ENCODE measurements at regions not wholly inside any gene's neighbourhood (a gene's known extent, or its start where the extent isn't known, plus 50 kb on each side); places are given as distances from the start of the nearest gene placed in this dataset.

DNA sequence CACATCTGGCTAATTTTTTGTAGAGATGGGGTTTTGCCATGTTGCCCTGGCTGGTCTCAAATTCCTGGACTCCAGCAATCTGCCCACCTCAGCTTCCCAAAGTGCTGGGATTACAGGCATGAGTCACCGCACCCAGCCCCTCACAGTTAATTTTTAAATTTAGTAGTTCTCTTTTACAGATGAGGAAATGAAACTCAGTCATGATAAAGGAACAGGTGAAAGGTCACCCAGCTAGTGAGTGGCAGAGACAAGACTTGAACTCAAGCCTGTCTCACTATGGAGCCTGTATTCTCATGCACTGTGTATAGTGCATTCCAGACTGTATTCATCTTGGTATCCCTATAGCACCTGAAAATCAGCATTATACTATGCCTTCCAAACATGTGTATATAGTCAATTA is 77.1 kb upstream of the WSB1 start:
- no peak for DNase-seq

DNA sequence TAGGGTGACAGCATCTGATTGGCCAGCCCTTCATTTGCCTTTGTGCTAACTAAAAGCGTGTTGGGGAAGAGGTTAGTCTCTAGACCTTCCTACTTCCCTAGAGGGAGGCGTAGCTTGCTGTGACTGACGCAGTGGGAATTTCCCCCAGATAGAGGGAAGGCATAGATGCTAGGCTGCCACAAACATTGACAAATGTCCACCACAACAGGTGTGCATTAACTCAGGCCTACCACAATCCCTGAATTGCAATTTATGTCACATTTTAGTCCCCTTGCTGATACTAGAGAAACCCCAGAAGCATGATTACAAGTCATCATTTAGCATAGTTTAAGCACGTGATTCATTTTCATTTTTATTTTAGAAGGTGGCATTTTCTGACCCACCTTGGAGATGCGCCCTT is 76.3 kb upstream of the WSB1 start:
- DNase-seq, result no peak

DNA sequence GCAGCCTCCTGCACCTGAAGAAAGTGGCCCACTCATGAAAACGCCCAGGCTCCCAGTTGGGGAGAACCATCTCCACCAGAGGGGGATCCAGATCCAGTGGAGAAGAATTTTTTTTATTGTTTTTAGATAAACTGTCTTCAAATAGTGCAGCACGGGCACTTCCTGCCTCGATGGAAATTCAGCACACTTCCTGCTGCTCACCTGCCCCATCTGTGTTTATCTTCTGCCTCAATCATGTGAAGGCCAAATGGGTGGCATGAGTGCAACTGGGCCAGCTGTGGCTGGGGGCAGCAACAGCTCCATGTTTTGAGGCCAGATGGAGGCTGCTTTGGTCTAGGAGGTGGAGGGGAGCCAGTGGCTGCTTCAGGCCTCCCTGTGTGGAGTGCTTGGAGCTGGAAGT is 75.9 kb upstream of the WSB1 start:
- no peak for DNase-seq

DNA sequence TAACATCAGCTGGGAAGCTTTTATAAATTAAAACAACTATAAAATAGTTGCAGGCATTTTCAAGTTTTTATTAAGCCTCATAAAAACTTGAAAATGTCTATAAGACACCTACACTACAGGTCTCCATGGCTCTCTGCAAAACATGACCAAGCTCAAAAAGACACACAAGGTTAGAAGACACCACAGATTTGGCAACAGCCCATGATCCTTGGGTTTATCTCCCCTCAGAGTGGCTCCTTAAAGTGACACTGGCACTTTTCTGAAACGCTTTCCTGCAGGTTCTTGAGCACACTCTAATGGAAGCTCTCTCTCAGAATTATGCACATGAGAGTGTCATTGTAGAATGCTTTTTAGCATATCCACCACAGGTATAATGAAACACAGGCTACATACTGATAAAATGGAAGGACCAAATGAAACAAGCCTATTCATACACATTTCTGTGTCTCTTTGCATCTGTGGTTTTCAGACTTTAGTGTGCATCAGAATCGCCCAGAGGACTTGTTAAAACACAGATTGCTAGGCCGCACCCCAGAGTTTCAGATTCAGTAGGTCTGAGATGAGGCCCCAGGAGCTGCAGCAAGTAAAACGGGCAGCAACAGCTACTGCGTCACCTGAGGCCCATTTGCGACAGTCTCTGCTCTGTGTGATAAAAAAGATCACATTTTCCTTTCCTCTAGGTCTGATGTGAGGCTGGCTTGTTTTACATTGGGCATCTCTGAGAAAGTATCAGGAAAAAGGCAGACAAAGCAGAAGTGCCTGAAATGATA is 75.0 kb upstream of the WSB1 start:
- DNase-seq, result no peak

DNA sequence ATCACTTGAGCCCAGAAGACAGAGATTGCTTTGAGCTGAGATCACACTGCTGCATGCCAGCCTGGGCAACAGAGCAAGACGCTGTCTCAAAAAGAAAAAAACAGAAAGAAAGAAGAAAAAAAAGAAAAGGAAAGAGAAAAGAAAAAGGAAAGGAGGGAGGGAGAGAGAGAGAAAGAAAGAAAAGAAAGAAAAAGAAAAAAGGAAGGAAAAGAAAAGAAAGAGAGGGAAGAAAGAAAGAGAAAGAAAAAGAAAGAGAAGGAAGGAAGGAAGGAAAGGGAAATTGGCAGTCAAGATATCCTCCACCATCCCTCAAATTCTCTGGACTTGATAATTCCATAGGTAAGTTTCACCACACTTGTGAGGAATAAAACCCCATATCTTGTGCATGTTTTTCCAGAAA is 71.4 kb upstream of the WSB1 start:
- DNase-seq, result no peak

DNA sequence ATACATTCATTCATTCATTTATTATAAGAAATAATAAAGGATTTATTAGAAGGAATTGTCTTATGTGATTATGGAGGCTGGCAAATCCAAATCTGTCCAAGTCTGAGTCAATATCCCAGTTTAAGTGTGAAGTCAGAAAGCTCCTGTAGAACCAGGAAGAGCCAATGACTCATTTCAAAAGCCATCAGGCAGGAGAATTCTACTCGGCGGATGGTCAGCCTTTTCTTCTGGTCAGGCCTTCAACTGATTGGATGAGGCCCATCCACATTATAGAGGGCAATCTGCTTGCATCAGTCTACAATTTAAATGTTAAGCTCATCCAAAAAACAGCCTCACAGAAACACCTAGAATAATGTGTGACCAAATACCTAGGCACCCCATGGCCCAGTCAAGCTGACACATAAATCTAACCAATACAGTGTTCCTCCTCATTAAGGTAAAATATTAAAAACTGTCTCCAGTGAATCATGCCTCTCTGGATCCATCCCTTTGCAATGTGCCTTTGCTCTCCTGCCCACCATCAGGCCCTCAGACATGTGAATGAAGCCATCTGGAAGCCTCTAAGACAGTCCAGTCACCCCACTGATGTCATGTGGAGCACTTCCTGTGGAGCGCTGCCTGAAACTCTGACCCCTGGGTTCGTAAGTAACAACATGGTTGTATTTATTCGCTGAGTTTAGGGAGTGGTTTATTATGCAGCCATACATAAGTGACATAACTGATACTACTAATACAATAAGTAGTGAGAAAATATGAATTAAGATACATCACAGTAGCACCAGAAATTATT is 69.2 kb upstream of the WSB1 start:
- DNase-seq, result no peak

DNA sequence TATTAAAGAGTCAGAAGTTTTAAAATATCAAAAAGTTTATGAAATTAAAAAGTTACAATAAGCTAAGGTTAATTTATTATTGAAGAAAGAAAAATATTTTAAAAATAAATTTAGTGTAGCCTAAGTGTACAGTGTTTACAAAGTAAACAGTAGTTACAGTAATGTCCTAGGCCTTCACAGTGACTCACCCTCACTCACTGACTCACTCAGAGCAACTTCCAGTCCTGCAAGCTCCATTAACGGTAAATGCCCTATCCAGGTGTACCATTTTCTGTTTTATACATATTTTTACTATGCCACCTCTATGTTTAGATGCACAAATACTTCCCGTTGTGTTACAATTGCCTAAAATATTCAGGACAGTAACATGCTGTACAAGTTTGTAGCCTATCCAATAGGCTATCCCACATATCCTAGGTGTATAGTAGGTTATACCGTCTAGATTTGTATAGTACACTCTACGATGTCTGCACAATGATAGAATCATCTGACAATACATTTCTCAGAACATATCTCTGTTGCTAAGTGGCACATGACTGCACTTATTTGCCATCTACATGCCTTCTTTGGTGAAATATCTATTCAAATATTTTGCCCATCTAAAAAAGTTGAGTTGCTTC is 67.2 kb upstream of the WSB1 start:
- peak; percentile 34 for DNase-seq

DNA sequence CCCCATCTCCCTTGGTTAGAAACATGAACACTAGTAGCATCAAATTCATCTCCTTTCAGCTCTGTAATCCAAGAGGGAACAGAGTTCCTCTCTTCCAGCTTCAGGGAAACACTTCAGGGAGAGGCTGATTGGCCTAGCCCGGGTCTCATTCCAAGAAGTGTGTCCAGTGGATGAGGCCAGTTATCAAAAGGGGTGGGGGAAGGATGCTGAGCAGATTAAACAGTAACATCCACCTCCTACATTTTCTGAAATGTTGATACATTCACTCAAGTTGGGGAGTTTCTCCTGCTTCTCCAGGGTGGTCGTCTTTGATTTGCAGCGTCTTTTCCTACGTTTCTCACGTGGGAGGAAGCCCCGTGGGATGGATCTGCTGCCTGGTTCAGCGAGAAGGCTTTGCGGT is 62.9 kb upstream of the WSB1 start:
- no peak for DNase-seq

DNA sequence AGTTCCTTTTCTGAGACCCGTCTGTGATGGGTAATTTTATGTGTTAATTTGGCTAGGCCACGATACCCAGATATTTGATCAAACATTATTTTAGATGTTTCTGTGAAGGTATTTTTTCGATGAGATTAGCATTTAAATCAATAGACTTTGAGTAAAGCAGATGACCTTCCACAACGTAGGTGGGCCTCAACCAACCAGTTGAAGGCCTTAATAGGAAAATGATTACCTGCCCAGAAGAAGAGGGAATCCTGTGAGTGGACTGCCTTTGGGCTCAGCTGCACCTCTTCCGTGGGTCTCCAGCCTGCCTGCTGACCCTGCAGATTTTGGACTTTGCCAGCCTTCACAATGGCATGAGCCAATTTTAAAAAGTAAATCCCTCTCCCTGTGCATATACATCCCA is 61.6 kb upstream of the WSB1 start:
- DNase-seq, result no peak

DNA sequence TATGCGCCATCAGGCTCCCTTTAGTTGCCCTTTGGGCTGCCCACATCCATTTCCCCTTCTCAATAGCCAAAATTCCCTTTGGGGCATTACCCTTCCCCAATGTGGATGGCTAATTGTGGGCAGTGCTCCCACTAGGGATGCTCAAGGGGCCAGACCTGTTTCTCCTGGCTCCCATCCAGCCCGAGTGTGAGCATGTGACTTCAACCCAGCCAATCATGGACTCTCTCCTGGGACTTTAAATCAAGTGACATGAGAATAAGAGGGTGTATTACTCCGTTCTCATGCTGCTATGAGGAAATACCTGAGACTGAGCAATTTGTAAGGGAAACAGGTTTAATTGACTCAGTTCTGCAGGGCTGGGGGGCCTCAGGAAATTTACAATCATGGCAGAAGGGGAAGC is 60.9 kb upstream of the WSB1 start:
- no peak for DNase-seq

DNA sequence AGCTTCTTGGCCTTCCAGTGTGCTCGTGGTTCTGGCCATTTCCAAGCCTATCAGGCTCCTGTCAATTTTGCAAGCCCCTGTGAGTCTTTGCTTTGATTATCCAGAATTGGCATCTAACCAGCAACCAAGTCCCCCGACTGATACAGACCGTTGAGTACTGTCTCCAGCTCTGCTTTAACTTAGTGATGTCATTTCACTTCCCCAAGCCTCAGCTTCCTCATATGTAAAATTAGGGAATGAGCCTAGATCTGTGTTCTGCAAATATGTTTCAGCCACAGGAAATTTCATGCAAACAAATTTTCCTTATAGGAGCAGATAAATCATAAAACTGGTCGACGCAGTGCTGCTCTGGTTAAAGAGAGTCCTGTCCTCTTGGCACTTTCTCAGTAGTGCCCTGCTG is 60.1 kb upstream of the WSB1 start:
- no peak for DNase-seq

DNA sequence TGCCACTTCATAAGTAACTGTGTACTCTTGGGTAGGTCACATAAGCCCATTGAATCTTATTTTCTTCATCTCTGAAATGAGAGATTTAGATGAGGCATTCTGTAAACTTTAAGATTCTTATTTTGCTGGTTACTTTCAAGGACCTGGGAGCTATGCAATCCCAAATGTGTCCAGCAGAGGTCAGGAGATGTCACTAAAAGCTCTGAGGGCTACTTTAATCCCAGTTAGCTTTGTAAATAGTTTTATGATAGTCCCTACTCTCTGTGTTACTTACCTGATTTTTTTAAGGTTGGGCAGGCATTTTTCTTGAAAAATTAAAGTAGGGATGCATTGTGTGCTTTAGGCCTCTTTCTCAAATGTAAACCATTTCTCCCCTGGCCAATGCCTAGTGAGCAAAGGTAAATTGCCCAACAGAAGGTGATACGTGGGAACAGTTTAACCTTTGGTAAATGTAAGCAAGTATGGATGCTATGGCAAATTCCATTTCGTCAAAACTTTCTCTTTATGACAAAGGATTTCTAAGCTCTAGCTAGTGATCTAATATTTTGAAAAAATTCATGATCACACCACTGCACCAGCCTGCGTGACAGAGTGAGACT is 57.1 kb upstream of the WSB1 start:
- DNase-seq, result peak; percentile 72

DNA sequence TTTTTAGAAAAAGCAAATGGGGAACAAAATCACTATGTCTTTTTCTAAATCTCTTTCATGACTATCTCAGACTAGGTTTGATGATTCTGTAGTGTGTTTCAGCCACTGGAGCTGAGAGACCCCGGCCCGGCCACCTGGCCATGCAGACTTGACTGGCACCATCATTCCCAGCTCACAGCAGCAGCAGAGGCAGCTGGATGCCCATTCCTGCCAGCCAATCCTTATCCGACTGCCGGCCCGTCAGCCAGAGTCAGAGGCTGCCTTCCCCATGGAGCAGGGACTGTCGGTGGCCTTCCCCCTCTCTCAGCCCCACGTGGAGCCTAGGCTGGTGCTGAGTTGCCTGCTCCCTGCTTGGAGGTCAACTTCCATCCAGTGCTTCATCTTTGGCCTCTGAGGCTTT is 56.0 kb upstream of the WSB1 start:
- no peak for DNase-seq

DNA sequence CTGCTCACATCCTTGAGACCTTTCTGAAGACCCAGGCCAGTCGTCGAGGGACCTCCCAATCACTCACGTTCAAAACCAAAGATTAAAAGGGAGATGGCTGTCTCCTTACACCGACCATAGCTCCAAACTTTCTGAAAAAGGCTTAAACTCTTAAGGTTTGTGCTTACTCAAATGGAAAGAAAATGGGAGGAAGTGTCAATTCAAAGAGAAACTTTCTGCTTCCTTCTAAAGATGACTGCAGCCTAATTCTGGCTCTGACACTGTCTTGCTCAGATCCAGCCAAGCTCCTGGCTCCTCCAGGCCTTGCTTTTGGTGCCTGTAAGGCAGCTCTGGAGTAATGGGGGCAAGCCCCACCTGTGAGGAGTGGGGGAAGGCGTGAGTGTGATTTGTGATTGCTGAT is 54.9 kb upstream of the WSB1 start:
- no peak for DNase-seq

DNA sequence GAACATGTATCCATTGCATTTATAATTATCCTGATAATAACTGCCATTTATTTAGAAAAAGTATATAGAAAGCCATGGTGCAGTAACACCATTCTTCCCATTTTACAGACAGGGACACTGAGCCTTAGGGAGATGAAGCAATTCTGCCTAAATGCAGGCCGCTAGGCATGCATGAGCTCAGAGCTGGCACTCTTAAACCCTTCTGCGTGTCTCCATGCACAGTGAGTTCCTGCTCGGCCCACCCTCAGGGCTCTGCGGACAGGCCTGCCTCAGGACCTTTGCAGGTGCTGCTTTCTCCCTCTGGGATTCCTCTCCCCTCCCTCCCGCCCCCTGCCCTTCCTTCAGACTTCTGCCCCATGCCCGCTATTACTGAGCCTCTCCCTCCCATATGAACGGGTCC is 54.3 kb upstream of the WSB1 start:
- no peak for DNase-seq

DNA sequence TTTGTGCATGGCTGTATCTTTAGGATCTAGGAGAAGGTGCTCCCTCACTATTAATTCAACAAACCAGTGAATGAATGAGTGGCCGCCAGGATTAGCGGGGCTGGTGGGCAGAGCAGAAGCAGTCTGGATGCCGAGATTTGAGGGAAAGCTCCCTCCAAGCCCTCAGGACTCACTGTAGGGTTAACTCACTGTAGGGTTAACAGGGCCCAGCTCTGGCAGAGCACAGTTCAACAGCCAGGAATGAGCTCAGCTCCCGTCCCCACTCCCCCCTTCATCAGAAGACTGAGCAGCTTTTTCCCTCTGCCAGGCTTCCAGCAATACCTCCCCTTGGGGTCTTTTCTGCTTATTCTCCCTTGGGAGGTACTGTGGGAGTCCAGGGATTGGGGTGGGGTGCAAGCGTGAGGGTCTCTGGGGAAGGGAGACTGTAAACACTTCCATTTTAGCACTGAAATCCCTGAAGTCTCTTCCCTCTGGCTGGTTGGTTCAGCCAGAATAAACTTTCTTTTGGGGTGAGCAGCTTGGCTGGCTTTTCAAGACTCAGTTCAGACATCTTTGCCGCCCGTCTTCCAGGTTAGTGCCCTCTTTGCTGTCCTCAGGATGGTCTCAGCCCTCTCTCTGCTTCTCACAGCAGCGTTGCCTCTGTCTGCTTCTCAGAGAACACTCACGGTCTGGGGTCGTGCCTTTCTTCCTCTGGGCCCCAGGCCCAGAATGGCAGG is 53.7 kb upstream of the WSB1 start:
- no peak for DNase-seq

DNA sequence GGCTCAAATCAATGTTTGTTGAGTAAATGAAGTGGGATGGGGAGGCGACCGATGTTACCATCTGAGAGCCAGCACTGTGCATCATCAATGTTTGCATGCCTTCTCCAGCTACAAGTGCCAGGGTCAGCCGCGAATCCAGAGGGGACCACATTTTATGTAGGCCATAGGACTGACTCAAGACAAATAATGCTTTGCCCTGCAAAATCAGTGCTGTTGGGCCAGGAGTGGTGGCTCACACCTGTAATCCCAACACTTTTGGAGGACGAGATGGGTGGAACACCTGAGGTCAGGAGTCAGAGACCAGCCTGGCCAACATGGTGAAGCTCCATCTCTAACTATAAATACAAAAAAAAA is 53.1 kb upstream of the WSB1 start:
- DNase-seq, result no peak

DNA sequence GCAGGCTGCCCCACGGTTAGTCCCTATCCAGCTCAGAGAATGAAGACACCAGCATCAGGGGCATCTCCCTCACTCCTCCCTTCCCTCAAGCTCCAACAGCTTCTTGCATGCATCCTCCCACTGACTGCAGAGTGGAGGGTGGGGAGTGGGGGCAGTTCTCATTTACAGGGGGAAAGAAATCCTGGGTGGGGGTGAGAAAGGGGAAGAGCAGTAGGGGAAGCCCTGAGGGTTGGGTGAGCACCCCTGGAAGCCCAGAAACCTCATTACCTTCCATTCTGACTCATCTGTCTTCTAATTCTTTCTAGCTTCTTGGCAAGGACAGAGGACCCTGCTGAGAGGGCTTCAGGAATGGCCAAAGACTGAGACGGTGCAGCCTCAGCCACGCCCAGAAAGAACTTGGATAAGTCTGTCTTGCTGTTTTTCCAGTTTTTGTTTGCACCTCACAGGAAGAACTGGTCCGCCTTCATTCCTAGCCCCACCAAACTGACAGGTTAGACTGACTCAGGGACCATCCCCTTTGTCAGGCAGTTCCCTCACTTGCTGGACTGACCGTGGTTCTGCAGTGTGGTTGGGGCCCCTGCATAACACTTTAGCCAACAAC is 52.5 kb upstream of the WSB1 start:
- no peak for DNase-seq

DNA sequence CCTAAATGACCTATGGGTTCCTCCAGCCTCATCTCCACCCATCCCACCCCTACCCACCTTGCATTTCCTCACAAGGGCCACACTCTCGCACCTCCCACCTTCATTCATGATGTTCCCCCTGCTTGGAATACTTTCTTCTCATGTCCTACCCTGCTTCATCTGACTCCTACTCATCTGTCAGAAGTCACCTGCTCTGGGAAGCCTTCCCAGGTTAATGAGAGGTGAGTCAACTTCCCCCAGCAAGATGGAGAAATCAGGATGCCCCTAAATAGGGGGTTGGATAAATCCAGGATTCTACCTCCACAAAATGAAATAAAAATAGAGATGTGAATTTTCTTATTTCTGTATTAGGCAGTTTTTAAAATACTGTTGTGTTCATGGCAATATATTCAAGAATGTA is 51.0 kb upstream of the WSB1 start:
- DNase-seq, result no peak

DNA sequence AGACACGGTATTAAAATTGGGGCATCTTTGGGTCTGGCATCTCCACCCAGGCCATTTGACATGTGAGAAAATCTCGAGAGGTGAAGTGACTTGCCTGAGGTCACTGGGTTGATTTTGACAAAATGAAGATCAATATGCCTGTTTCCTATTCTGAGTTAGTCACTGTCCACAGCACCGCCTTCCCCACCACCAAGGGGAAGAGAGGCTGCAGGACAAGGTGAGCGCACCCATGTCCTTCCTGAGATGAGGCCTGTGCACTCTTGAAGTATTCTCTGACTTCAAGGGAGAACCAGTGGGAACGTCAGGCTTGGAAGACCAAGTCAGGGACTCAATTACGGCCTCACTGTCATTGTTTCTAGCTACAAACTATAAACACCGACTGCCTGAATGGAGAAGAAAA is 49.9 kb upstream of the WSB1 start:
- no peak for DNase-seq

Data from kidney glomerular epithelial cell (primary cell).